ENCODE measurements at regions not wholly inside any gene's neighbourhood (a gene's known extent, or its start where the extent isn't known, plus 50 kb on each side); places are given as distances from the start of the nearest gene placed in this dataset.
"Not testable (repeated sequence)": the region's sequence is repeated elsewhere in the genome, so short reads cannot be mapped to it uniquely, and the experiment has no call there.

GRCh38 chr16:73955702-73956101 lies 340.9 kb upstream of the PSMD7 start:
- DNase-seq (ENCODE audit: low read depth) = no peak

GRCh38 chr16:73955255-73955654 lies 341.4 kb upstream of the PSMD7 start:
- no peak for DNase-seq (ENCODE audit: low read depth)

GRCh38 chr16:73951481-73951880 lies 345.1 kb upstream of the PSMD7 start:
- no peak for DNase-seq (ENCODE audit: low read depth)

GRCh38 chr16:73949574-73950320 lies 346.9 kb upstream of the PSMD7 start:
- peak; percentile 79 for DNase-seq (ENCODE audit: low read depth)

GRCh38 chr16:73945631-73946030 lies 351.0 kb upstream of the PSMD7 start:
- no peak for DNase-seq (ENCODE audit: low read depth)

GRCh38 chr16:73943184-73943583 lies 353.4 kb upstream of the PSMD7 start:
- not testable (repeated sequence) for DNase-seq (ENCODE audit: low read depth)

- not testable (repeated sequence) for DNase-seq (ENCODE audit: low read depth)
Observed at GRCh38 chr16:73940786-73941185, 355.8 kb upstream of the PSMD7 start.

GRCh38 chr16:73923951-73924350 lies 372.7 kb upstream of the PSMD7 start:
- no peak for DNase-seq (ENCODE audit: low read depth)

GRCh38 chr16:73921295-73921694 lies 375.3 kb upstream of the PSMD7 start:
- DNase-seq (ENCODE audit: low read depth) = no peak

GRCh38 chr16:73916829-73917594 lies 379.6 kb upstream of the PSMD7 start:
- DNase-seq (ENCODE audit: low read depth) = no peak

- no peak for DNase-seq (ENCODE audit: low read depth)
Observed at GRCh38 chr16:73915935-73916334, 380.7 kb upstream of the PSMD7 start.

GRCh38 chr16:73915140-73915539 lies 381.5 kb upstream of the PSMD7 start:
- no peak for DNase-seq (ENCODE audit: low read depth)

- DNase-seq (ENCODE audit: low read depth) = no peak
Observed at GRCh38 chr16:73912850-73913249, 383.8 kb upstream of the PSMD7 start.

- no peak for DNase-seq (ENCODE audit: low read depth)
Observed at GRCh38 chr16:73912281-73912680, 384.3 kb upstream of the PSMD7 start.

GRCh38 chr16:73909529-73910035 lies 387.0 kb upstream of the PSMD7 start:
- no peak for DNase-seq (ENCODE audit: low read depth)

- no peak for DNase-seq (ENCODE audit: low read depth)
Observed at GRCh38 chr16:73891129-73891542, 405.5 kb upstream of the PSMD7 start.

GRCh38 chr16:73890186-73891128 lies 406.2 kb upstream of the PSMD7 start:
- no peak for DNase-seq (ENCODE audit: low read depth)

GRCh38 chr16:73888840-73889490 lies 407.6 kb upstream of the PSMD7 start:
- no peak for DNase-seq (ENCODE audit: low read depth)

GRCh38 chr16:73887911-73888310 lies 408.7 kb upstream of the PSMD7 start:
- DNase-seq (ENCODE audit: low read depth) = no peak

- no peak for DNase-seq (ENCODE audit: low read depth)
Observed at GRCh38 chr16:73886426-73886825, 410.2 kb upstream of the PSMD7 start.

GRCh38 chr16:73885319-73885718 lies 411.3 kb upstream of the PSMD7 start:
- no peak for DNase-seq (ENCODE audit: low read depth)
